OCI-M1 (cell line): ENCODE measurements at regions not wholly inside any gene's neighbourhood (a gene's known extent, or its start where the extent isn't known, plus 50 kb on each side); places are given as distances from the start of the nearest gene placed in this dataset.
"Not testable (repeated sequence)": the region's sequence is repeated elsewhere in the genome, so short reads cannot be mapped to it uniquely, and the experiment has no call there.

ENCODE experiments used
- DNase-seq: peaks from one replicate; lab custom pipeline; 2025; lab: John Stamatoyannopoulos, UW

DNA sequence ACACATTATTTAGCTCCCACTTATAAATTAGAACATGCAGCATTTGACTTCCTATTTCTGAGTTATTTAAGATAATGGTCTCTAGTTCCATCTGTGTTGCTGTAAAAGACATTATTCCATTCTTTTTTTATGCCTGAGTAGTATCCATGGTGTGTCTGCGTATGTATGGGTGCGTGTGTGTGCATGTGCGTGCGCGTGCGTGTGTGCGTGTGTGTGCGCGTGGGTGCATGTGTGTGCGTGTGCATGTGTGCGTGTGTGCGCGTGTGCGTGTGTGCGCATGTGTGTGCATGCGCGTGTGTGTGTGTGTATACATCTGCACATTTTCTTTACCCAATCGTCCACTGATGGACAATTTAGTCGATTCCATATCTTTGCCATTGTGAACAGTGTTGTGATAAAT is 479.4 kb upstream of the TMEM132C start:
- no peak for DNase-seq

DNA sequence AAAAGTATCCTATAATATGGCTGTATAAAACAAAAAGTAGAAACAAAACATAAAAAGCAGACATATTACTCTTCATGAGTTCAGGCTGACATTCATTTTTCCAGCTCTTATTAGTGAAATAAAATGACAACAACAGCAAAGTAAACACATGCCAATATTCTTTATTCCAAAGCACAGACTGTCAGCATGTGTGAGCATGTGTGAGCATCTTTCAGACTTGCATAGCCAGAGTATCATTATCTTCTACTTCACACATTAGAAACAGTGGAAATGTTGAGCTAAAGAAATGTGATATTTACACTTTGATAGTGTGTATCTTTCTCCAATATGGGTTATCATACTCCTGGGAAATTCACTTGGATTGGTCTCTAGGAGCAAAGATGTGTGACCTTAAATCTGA is 476.6 kb upstream of the TMEM132C start:
- DNase-seq: no peak

DNA sequence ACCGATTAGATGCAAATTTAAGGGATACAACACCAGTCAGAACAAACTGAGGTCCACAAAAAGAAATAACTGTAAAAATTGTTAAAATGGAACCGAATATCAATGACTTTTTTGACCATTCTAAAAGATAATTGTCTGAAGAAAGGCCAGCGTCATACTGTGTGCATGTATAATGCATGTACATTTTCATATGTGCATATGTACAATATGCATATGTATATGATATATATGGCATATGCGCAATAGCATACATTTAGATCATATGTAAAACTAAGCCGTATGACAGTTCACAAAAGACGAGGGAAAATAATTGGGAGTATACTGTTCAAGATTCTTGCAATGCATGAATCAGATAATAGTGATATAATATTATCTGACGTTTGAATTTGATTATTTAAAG is 475.8 kb upstream of the TMEM132C start:
- DNase-seq: no peak

DNA sequence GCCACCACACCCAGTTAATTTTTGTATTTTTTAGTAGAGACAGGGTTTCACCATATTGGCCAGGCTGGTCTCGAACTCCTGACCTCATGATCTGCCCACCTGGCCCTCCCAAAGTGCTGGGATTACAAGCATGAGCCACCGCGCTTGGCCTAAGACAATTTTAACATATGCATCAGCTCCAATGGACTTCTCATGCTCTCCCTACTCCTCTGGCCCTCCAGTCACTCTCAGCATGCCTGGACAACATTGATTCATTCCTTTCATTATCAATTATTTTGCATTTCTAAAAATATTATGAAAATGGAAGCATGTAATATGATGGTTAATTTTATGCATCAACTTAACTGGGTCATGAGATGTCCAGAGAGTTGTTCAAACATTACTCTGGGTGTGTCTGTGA is 469.1 kb upstream of the TMEM132C start:
- DNase-seq: no peak

DNA sequence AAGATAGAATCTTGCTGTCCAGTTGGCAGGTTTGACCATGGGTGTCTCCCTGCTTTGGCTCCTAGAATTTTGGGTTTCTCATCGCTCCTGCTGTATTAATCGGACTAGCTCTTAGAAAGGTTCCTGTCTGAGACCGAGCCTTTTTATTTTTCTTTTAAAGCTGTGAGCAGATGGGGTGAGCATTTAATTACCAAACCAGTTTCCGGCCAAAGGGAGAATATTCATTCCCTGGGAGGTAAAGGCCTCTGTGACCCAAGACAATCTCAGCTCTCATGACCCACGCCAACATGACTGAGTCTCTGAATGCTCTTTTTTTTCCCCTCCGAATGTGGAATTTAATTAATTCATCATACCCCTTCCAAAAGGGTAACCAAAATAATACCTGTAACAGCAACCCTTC is 464.7 kb upstream of the TMEM132C start:
- no peak for DNase-seq

DNA sequence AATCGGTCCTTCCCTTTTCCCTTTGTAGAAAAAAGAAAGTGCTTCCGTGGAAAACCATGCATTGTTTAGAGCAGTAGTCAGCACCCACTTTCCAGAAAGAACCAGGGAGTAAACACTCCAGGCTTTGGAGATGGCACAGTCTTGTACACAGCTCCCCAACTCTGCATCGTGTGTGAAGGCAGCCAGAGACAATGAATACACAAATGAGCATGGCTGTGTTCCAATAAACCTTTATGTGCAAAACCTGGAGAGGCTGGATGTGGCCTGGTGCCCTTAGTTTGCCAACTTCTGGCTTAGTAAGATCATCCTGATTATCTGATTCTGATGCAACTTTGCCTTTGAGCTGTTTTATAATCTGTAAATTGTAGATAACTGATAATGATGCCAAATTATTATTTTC is 463.4 kb upstream of the TMEM132C start:
- DNase-seq: no peak

DNA sequence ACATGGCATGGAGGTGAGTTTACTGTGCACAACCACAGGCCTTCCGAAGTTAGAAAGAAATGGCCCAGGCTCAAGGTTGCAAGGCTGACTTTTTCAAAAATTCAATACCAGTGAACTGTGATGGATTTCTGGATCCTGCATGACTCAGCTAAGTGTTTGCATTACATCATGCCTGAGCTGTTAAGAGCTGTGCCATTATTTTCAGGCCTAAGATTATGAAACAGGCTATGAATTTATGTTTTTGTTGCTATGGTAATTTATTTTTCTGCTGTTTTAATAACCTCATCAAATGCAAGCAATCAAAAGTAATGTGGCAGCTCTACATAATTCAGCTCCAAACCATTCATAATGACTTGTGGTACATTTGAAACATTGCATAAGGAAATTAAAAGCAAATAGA is 457.7 kb upstream of the TMEM132C start:
- DNase-seq: peak; percentile 87

DNA sequence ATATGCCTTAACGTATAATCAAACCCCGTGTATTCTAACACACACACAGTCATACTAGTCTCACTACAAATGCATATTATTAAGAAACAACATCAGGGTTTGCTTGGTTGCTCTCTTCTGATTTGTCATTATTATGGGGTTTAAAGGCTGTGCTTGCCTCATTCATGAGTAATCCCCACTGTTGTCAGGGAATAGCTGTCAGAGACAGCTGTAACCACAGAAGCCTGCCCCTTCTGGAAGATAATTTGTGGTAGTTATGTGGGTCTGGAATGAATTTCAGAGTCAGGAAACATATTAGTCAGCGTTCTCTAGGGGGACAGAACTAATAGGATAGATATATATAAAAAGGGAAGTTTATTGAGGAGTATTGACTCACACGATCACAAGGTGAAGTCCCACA is 456.9 kb upstream of the TMEM132C start:
- peak; percentile 88 for DNase-seq

DNA sequence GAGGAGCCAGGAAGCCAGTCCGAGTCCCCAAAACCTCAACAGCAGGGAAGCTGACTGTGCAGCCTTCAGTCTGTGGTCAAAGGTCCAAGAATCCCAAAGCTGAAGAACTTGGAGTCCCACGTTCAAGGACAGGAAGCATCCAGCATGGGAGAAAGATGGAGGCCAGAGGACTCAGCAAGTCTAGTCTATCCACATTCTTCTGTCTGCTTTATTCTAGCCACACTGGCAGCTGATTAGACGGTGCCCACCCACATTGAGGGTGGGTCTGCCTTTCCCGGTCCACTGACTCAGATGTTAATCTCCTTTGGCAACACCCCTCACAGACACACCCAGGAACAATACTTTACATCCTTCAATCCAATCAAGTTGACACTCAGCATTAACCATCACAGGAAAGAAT is 456.5 kb upstream of the TMEM132C start:
- DNase-seq: not testable (repeated sequence)

DNA sequence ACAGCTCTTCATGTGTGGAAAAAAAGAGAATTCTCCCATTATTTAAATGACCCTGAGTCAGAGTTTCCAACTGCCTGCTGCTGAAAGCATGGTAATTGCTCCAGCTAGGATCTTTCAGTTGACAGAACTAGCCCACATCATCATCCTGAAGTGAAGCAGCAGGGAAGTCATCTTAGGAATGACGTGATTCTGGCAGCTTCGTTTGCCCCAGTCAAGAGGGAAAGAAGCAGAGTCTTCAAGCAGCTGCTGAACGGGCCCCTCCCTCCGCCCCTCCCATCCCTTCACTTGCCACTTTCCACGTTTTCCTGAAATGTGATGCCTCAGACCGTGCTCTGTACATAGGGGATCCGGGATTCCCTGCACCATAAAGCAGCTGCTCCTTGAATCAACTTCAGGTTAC is 455.0 kb upstream of the TMEM132C start:
- DNase-seq: no peak

DNA sequence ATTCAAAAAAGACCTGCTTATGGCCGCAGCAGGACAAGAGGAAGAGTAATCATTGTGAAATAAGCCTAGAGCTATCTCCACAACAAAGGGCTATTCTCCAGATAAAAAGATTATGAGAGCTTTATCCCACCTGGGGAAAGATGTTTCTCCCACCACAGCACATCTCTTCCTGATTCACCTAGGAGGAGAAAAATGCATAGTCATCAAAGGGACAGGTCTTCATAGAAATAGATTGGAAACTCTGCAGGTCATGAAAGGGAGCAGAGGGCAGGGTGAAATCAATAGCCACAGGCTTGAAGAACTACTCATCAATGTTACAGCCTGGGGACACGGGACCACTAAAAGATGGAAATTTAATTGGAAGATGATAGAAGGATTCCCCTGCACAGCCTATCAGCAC is 453.8 kb upstream of the TMEM132C start:
- DNase-seq: no peak

DNA sequence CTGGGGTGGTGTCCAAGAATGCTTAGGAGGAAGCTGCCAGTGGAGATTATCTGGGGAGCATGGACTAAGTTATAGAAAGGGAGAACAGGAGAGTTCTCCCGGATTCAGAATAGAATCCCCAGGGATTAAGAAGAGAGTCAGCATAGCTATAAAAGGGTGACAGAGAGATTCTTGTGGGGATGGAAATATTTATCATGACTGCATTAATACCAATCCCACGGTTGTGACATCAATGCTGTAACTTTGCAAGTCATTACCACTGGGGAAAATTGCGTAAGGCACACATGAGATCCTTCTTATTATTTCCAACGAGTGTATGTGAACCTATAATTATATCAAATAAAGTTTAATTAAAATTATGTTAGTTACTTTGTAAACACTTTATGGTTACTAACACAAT is 447.9 kb upstream of the TMEM132C start:
- peak; percentile 39 for DNase-seq

DNA sequence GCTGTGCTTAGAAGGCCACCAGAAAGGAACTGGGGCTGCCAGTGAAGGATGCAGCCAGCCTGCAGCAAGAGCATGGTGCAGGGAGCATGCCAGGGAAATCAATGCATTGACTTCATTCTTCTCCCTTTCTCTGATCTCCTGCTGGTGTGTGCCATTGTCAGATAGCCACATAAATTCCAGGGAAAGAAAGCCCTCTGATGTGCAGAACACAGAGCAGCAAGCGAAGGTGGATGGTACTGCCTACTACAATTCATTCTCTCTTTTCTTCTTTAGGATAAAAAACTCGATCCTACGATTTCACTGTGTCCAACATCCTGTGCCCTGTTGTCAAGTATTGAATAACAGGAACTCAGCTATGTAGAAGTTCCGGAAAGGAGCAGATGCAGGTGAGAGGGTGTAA is 446.7 kb upstream of the TMEM132C start:
- DNase-seq: no peak

DNA sequence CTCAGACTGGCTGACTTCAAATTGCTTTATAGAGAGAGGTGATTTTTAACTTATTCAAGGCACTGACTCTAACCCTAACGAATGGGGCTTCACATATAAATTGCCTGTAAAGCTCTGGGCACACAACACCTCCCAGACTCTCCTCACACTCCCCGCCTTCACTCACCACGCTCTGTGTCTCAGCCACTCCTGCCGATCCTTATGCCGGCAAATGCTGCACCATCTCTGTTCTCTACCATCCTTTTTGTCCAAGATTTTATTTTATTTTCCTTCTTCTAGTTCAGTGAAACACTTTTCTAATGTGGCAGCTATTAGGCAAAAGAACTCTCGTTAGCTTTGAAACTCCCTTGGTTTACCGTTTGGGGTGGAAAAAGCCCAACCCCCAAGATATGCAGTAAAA is 446.1 kb upstream of the TMEM132C start:
- DNase-seq: no peak

DNA sequence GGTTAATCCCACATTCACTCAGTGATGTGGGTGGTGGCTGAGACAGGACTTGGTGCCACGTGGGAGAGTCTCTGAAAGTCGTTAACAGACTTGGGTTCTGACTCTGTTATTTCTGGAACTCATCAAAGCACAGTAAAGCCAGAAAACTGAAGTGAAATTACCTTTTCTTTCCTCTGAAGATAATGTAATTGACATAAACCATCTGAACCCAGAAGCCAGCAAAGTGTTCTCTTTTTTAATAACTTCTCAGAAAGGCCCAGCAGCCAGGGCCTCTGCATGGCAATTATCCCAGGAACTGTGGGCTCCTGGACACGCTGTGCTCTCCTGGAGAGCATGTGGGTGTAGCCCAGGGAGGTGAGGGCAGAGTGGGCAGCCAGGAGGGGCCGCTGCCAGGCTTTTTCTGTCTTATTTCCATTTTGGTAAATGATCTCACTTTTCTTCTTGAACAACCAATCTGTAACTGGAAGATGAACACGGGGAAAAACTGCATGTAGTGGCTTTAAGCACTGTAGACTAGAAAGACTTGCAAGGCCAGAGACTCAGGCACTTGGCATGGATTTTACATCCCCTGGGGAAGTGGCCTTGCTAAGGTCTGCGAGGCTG is 444.1 kb upstream of the TMEM132C start:
- DNase-seq: no peak

DNA sequence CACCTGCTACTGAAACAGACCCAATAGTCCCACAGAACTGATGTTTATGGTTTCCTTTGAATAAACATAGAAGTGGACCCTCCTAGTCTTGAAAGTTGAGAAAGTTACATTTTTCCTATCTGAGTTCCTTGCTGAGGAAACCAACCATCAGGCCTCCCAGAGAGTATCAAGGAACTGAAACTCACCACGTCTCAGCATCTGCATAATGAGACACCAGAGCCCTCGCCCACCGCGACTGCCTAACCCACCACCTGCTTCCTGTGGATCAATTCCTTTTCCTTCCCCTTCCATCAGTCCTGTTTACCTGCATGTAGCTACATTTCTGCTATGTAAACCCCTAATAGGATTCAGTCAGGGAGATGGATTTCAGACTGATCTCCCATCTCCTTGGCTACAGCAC is 443.2 kb upstream of the TMEM132C start:
- no peak for DNase-seq

DNA sequence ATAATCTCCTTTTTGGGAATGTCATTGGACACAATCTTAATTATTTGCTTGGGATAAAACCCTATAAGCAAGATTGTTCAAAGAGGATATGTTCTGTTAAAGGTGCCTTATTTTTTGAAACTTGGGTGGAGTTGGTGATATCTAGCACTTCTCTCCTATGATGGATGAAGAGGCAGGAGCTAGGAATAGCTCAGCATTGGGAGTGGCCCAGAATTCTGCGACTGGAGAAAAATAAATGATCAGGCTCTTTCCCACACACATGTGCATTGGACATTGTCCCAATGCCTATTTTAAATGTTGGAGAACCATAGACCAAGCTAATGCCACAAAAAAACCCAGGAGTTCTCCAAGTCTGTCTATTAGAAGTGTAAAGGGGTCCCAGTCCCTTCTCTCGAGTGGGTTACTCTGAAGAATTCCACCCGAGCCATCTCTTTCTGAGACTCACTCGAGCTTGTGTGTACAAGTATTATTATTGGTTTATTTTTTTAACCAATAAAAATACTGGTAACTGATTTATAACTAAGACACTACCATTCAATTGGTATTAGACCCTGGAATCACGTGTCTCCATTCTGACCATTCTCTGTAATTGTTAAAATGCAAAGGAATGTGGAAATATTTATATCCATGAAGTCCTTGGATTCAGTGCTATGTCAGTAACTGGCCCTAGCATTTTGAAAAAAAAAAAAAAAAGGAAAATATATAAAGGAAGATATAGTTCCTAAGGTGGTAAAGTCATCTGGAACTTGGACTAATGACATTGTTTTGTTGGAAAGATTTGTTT is 437.5 kb upstream of the TMEM132C start:
- no peak for DNase-seq

DNA sequence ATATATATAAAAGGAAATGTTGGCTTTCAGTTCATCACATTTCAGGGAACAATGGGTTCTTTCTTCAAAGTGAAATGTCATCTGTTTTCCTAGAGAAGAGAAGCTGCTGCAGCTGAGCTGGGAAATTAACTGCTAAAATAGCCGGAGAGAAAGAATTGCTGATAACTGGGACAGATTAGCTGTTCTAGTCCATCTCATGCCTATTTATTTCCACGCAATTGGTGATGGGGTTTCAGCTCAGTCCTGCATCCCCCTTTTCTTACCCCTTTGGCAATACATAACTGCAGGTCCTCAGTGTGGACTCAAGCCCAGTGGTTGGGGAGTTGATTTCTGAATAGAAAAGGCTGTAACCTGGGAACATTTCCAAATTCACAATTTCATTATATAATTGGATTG is 436.9 kb upstream of the TMEM132C start:
- no peak for DNase-seq

DNA sequence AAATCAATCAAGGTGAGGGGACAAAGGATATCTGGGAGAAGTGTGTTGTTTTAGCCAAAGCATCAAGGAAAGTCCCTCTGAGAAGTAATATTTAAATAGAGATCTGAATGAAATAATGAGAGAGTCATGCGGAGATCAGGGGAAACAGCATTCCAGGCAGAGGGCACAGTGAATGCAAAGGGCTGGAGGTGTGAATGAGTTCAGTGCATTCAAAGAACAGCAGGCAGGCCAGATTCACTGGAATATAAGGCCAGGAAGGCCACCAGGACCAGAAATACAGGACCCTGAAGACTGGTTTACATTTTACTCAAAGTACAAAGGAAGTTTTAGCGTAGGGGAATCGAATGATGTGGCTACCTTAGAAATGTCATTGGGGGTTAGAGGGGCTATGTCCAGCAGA is 436.2 kb upstream of the TMEM132C start:
- no peak for DNase-seq

DNA sequence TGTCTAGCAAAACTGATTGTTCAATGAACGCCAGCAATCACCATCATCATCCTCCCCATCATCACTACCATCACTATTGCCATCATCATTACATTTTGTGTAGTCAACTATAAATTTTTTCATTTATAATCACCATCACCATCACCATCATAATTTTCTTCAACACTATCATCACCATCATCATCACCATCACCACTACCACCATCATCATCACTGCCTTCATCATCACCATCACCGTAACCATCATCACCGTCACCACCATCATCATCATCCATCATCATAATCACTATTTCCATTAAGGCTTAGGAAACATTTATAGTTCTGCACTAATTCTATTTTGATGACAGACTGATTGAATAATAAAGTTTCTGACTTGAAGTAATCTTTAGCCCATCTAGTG is 434.8 kb upstream of the TMEM132C start:
- no peak for DNase-seq

DNA sequence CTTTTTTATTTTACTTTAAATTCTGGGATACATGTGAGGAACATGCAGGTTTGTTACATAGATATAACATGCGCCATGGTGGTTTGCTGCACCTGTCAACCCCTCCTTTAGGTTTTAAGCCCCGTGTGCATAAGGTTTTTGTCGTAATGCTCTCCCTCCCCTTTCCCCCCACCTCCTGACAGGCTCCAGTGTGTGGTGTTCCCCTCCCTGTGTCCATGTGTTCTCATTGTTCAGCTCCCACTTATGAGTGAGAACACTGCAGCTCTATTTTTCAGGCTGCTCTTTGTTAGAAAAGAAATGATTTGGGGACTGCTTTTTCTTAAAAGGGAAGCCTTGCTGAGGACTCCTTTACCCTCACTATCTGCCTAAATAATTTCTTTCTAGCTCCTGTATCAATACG is 430.2 kb upstream of the TMEM132C start:
- not testable (repeated sequence) for DNase-seq

DNA sequence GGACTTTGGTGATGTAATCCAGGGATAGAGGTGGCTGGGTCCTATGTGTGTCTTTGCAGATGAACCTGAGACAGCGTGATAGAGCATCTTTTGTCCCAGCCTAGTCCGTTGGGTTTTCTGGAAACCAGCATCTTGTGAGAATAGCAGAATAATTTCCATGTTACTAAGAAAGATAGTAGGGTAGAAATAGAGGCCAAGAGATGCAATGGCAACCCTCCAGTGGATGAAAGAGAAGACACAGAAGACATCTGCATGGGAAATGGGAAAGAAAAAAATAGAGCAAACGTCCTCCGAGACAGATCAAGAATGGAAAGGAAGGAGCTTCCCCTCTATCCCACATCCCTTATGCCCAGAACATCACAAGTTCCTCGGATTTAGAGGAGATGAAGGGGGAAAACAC is 409.3 kb upstream of the TMEM132C start:
- no peak for DNase-seq

DNA sequence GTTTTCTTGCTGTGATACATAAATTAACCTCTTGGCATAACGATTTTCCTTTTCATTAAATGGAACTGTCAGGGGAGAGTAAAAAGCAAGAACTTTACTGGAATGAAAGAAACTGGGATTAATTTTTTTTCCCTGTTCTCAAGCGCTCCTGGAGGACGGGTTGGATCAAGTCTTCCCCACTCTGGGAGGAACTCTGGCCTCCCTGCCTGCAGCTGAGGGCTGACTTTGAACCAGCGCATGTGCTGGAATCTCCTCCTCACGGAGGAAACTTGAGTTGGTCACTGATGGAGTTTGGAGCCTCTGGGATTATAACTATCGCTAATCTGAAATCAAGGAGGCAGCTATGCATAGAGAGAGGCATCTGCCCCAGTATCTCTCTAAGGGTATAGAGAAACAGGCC is 406.4 kb upstream of the TMEM132C start:
- no peak for DNase-seq

DNA sequence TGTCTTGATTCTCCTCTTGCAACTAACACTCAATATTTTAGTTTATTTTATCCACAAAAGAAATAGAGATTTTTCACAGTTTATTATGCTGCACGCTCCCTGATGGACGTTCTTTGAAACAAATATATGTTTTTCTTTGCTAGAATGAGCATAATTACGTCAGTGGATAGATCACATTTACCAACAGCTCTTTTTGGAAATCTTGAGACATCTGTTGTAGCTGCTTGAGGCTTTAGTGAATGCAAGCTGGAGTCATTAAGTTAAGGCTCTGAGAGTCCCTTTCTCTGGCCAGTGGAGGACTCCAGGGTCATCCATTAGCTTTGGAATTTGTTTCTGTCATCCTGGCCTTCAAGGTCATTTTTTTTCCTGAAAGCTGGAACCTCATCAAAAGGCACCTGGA is 405.6 kb upstream of the TMEM132C start:
- DNase-seq: no peak
